Left ventricle myocardium inferior (tissue), 1 donor: ENCODE measurements at regions not wholly inside any gene's neighbourhood (a gene's known extent, or its start where the extent isn't known, plus 50 kb on each side); places are given as distances from the start of the nearest gene placed in this dataset.

Source experiments
- DNase-seq: peaks from one replicate; pipeline ENCODE4 v3.0.0-alpha.2; 2020
- H3K27ac ChIP-seq: fragments of 200-600 bp; replicated peaks from 2 replicates; pipeline ENCODE4 v1.8.0; 2021
- H3K27me3 ChIP-seq: fragments of 200-600 bp; 2 replicates; pipeline ENCODE4 v1.8.0; 2021; ENCODE audit warnings: low read depth
- H3K36me3 ChIP-seq: fragments of 200-600 bp; 2 replicates; pipeline ENCODE4 v1.8.0; 2021
- H3K4me1 ChIP-seq: fragments of 200-600 bp; 2 replicates; pipeline ENCODE4 v1.8.0; 2021
- H3K4me3 ChIP-seq: fragments of 200-600 bp; 2 replicates; pipeline ENCODE4 v1.8.0; 2021; ENCODE audit warnings: mild to moderate bottlenecking, moderate library complexity
- H3K9me3 ChIP-seq: fragments of 200-600 bp; replicated peaks from 2 replicates; pipeline ENCODE4 v1.8.0; 2021
- intact Hi-C: fragments of 100-400 bp; cut with micrococcal nuclease; formaldehyde crosslinking; loops from one replicate; pipeline ENCODE4 v1.11.0; 2022
- TF ChIP-seq, protein P1 (sequence below): fragments of 200-600 bp; IDR thresholded peaks from 2 replicates; pipeline ENCODE4 v1.8.0; 2021; ENCODE audit warnings: antibody characterized with exemption, mild to moderate bottlenecking, borderline replicate concordance
- donor health status: DM: no; HTN: yes; CAD: no; lungs with severe emphysema.

DNA sequence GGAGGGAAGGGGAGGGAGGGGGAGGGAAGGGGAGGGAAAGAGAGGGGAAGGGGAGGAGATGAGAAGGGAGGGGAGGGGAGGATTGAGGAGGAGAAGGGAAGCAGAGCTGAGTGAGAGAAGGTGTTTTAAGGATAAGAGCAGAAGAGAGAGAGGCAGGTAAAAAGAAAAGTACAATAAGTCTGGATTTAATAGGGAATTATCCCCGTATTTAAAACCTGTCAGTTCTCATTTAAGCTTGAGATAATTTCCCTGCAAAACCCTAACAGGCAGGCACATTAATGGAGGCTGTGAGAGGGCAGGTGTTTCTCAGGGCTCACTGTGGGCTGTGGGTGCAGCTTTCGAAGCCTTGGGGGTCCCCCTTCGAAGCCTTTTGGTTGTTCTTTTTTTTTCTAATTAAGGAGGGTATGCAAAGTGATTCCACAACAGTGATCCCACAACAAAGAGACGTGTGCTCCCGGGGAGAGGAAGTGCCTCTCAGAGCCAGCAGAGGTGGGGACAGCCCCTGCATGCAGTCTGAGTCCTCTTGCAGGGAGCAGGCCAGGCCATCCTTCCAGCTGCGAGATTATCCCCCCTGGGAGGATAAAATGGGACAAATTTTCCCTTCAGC, 317.9 kb upstream of the IRX1 start:
- TF ChIP-seq, protein P1, sequence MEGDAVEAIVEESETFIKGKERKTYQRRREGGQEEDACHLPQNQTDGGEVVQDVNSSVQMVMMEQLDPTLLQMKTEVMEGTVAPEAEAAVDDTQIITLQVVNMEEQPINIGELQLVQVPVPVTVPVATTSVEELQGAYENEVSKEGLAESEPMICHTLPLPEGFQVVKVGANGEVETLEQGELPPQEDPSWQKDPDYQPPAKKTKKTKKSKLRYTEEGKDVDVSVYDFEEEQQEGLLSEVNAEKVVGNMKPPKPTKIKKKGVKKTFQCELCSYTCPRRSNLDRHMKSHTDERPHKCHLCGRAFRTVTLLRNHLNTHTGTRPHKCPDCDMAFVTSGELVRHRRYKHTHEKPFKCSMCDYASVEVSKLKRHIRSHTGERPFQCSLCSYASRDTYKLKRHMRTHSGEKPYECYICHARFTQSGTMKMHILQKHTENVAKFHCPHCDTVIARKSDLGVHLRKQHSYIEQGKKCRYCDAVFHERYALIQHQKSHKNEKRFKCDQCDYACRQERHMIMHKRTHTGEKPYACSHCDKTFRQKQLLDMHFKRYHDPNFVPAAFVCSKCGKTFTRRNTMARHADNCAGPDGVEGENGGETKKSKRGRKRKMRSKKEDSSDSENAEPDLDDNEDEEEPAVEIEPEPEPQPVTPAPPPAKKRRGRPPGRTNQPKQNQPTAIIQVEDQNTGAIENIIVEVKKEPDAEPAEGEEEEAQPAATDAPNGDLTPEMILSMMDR, result no peak
- no peak for DNase-seq
- no peaks in the 10 kb centered on the region for H3K4me1 ChIP-seq
- peaks cover 62% of the 10 kb centered on the region for H3K27me3 ChIP-seq
- intact Hi-C loops, result no loop called here
- H3K4me3 ChIP-seq, result no peak overlapping the region
- no peaks in the 10 kb centered on the region for H3K9me3 ChIP-seq
- no peak overlapping the region for H3K27ac ChIP-seq
- H3K36me3 ChIP-seq, result no peaks in the 10 kb centered on the region

DNA sequence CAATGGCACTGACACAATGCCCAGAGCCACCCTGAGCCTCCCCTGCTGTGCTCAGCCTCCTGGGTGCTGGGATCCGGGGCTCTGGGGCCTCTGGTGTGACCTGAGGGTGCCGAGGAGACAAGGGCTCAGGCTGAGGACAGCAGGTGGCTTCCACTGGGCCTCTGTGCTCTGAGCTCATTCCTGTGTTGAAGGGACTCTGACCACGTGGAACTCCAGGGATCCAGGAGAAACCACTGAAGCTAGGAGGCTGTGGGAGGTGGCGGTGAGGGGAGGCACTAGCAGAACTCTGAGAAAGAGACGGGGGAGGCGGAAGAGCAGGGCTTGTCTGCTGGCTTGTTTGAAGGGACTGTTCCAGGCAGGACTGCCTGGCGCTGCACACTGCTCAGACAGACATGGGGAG, 318.7 kb upstream of the IRX1 start:
- Histone ChIP-seq H3K36me3 (no peaks in the 10 kb centered on the region), H3K4me3 (no peak overlapping the region), H3K4me1 (no peaks in the 10 kb centered on the region), H3K27ac (no peak overlapping the region), H3K9me3 (no peaks in the 10 kb centered on the region), H3K27me3 (peaks cover 62% of the 10 kb centered on the region)
- intact Hi-C loops, result no loop called here
- DNase-seq, result no peak
- TF ChIP-seq, protein P1, result no peak

DNA sequence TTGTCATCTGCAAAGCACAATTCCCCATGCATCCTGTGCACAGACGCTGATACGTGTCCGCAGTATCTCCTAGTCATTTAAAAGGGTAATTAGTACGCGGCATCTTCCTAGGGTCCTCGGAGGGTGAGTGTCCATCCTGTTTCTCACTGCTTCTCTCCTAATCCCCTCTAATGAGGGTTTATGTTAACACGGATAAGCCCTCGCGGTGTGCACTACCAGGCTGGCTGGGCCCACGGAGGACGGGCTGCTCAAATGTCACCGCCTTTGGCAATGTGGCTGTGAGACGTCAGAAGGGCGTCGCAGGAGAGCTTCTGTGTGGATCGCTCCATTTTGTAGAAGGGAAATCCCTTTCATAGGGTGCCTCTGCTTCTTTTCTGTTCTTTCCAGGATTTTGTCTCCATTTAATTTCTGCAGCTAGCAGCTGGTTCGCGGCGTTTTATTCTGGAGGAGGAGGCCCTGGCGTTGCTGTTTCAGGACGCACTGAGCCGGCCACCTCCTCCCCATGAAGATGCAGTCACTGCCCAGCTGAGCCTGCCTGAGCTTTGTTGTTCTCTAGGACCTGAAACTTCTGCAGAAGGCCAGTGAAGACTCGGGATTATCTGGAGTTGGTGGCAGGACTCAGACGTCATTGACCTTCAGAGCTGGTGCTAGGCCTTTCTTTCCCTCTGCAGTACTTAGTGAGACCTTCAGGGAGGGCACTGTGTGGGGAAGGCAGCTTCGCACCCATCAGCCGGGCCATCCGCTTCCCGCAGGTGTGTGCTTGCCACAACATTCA, 326.1 kb upstream of the IRX1 start:
- intact Hi-C loops, result no loop called here
- TF ChIP-seq, protein P1, result no peak
- no peaks in the 10 kb centered on the region for H3K9me3 ChIP-seq
- H3K4me1 ChIP-seq, result no peaks in the 10 kb centered on the region
- H3K36me3 ChIP-seq, result no peaks in the 10 kb centered on the region
- H3K27me3 ChIP-seq, result peaks cover 62% of the 10 kb centered on the region
- DNase-seq, result no peak
- no peak overlapping the region for H3K27ac ChIP-seq
- no peak overlapping the region for H3K4me3 ChIP-seq

DNA sequence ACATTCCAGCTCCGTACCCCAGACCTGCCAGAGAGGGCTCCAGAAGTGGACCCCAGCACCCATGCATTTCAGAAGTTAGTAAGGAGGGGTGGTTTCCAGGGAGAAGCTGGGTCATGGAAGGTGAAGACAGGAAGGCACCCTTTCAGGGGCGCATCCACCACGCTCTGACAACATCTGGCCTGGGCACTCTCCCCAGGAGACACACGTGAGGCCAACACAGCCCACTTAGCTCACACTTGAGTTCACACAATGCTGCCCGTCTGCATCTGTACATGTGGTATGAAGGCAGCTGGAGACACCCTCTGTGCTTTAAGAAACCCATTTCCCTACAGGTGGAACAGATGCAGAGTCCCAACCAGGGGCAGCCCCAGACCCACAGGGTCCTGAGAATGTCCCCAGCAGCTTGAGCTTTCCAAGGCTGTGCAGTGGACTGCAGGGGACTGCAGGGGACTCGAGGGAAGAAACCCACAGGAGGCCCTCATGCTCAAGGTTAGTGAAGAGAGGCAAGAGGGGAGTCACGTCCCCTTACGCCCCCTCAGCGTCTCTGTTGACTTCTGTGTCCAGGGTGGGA, 326.8 kb upstream of the IRX1 start:
- no peaks in the 10 kb centered on the region for H3K4me1 ChIP-seq
- intact Hi-C loops, result no loop called here
- no peaks in the 10 kb centered on the region for H3K9me3 ChIP-seq
- H3K27ac ChIP-seq, result no peak overlapping the region
- DNase-seq, result no peak
- TF ChIP-seq, protein P1, result no peak
- no peak overlapping the region for H3K4me3 ChIP-seq
- peaks cover 54% of the 10 kb centered on the region for H3K27me3 ChIP-seq
- no peaks in the 10 kb centered on the region for H3K36me3 ChIP-seq

DNA sequence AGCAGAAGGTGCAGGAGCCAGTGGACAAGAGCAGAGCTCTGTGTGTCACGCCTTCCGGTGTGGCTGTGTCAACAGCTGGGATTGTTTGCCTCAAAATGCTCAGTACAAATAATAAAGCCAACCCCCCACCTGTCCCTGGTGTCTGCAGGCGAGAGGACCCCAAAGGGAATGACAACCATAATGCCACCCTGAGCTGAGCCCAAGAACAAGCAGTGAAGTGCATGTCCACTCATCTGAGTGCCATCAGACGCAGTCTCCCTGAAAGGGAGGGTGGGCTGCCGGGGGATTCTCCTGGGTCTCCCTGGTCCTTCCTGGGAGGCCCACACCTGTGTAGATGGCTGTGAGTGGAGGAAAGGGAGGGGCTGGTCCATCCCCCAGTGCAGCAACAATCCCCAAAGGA, 328.8 kb upstream of the IRX1 start:
- no peaks in the 10 kb centered on the region for H3K4me1 ChIP-seq

More for the DNA sequence above, 328.8 kb upstream of the IRX1 start:
- peaks cover 48% of the 10 kb centered on the region for H3K27me3 ChIP-seq
- H3K36me3 ChIP-seq, result no peaks in the 10 kb centered on the region
- H3K4me3 ChIP-seq, result no peak overlapping the region
- H3K9me3 ChIP-seq, result no peaks in the 10 kb centered on the region
- no peak for DNase-seq
- TF ChIP-seq, protein P1, result no peak
- intact Hi-C loops, result no loop called here
- H3K27ac ChIP-seq, result no peak overlapping the region
